ENCODE measurements at regions not wholly inside any gene's neighbourhood (a gene's known extent, or its start where the extent isn't known, plus 50 kb on each side); places are given as distances from the start of the nearest gene placed in this dataset.

GRCh38 chr3:170751899-170752293 lies 118.1 kb downstream of the RPL22L1 start:
- no peaks in the 10 kb centered on the region for H3K36me3 Mint-ChIP-seq (ENCODE audit: low read depth)
- H3K27ac Mint-ChIP-seq: no peak overlapping the region
- H3K9me3 Mint-ChIP-seq: no peaks in the 10 kb centered on the region
- H3K4me1 Mint-ChIP-seq (ENCODE audit: low read depth): no peaks in the 10 kb centered on the region
- peaks cover 56% of the 10 kb centered on the region for H3K27me3 Mint-ChIP-seq
- H3K4me3 Mint-ChIP-seq: no peak overlapping the region

GRCh38 chr3:170751083-170751898 lies 118.7 kb downstream of the RPL22L1 start:
- no peak overlapping the region for H3K27ac Mint-ChIP-seq
- H3K9me3 Mint-ChIP-seq: no peaks in the 10 kb centered on the region
- no peaks in the 10 kb centered on the region for H3K4me1 Mint-ChIP-seq (ENCODE audit: low read depth)
- no peak overlapping the region for H3K4me3 Mint-ChIP-seq
- H3K27me3 Mint-ChIP-seq: peaks cover 62% of the 10 kb centered on the region
- H3K36me3 Mint-ChIP-seq (ENCODE audit: low read depth): no peaks in the 10 kb centered on the region

GRCh38 chr3:170750478-170750830 lies 119.5 kb downstream of the RPL22L1 start:
- Mint-ChIP-seq H3K27me3 (peaks cover 70% of the 10 kb centered on the region), H3K4me1 (ENCODE audit: low read depth) (no peaks in the 10 kb centered on the region), H3K36me3 (ENCODE audit: low read depth) (no peaks in the 10 kb centered on the region), H3K9me3 (no peaks in the 10 kb centered on the region), H3K4me3 (no peak overlapping the region), H3K27ac (no peak overlapping the region)

- peaks cover 70% of the 10 kb centered on the region for H3K27me3 Mint-ChIP-seq
Measured at GRCh38 chr3:170749765-170750477, 120.1 kb downstream of the RPL22L1 start.

GRCh38 chr3:170749185-170749584 lies 120.8 kb downstream of the RPL22L1 start:
- H3K4me1 Mint-ChIP-seq (ENCODE audit: low read depth): no peaks in the 10 kb centered on the region

More at GRCh38 chr3:170749765-170750477, 120.1 kb downstream of the RPL22L1 start:
- Mint-ChIP-seq H3K27ac (no peak overlapping the region), H3K36me3 (ENCODE audit: low read depth) (no peaks in the 10 kb centered on the region), H3K4me1 (ENCODE audit: low read depth) (no peaks in the 10 kb centered on the region), H3K4me3 (no peak overlapping the region), H3K9me3 (no peaks in the 10 kb centered on the region)

GRCh38 chr3:170746175-170746942 lies 123.6 kb downstream of the RPL22L1 start:
- H3K36me3 Mint-ChIP-seq (ENCODE audit: low read depth): no peaks in the 10 kb centered on the region
- no peaks in the 10 kb centered on the region for H3K9me3 Mint-ChIP-seq
- no peak overlapping the region for H3K4me3 Mint-ChIP-seq
- no peaks in the 10 kb centered on the region for H3K4me1 Mint-ChIP-seq (ENCODE audit: low read depth)
- peaks cover 50% of the 10 kb centered on the region for H3K27me3 Mint-ChIP-seq
- H3K27ac Mint-ChIP-seq: no peak overlapping the region

More at GRCh38 chr3:170749185-170749584, 120.8 kb downstream of the RPL22L1 start:
- Mint-ChIP-seq H3K27ac (no peak overlapping the region), H3K36me3 (ENCODE audit: low read depth) (no peaks in the 10 kb centered on the region), H3K27me3 (peaks cover 66% of the 10 kb centered on the region), H3K4me3 (no peak overlapping the region), H3K9me3 (no peaks in the 10 kb centered on the region)

- Mint-ChIP-seq H3K4me3 (no peak overlapping the region), H3K27ac (no peak overlapping the region), H3K36me3 (ENCODE audit: low read depth) (no peaks in the 10 kb centered on the region), H3K27me3 (peaks cover 43% of the 10 kb centered on the region), H3K9me3 (no peaks in the 10 kb centered on the region), H3K4me1 (ENCODE audit: low read depth) (no peaks in the 10 kb centered on the region)
Measured at GRCh38 chr3:170745211-170745718, 124.7 kb downstream of the RPL22L1 start.

GRCh38 chr3:170741756-170742529 lies 128.1 kb downstream of the RPL22L1 start:
- H3K4me3 Mint-ChIP-seq: no peak overlapping the region

GRCh38 chr3:170740726-170741591 lies 129.0 kb downstream of the RPL22L1 start:
- Mint-ChIP-seq H3K4me1 (ENCODE audit: low read depth) (no peaks in the 10 kb centered on the region), H3K27ac (no peak overlapping the region), H3K9me3 (no peaks in the 10 kb centered on the region), H3K36me3 (ENCODE audit: low read depth) (no peaks in the 10 kb centered on the region), H3K4me3 (no peak overlapping the region), H3K27me3 (peaks cover 23% of the 10 kb centered on the region)

More at GRCh38 chr3:170741756-170742529, 128.1 kb downstream of the RPL22L1 start:
- no peaks in the 10 kb centered on the region for H3K9me3 Mint-ChIP-seq
- no peak overlapping the region for H3K27ac Mint-ChIP-seq
- no peaks in the 10 kb centered on the region for H3K36me3 Mint-ChIP-seq (ENCODE audit: low read depth)
- peaks cover 24% of the 10 kb centered on the region for H3K27me3 Mint-ChIP-seq
- no peaks in the 10 kb centered on the region for H3K4me1 Mint-ChIP-seq (ENCODE audit: low read depth)

GRCh38 chr3:170740285-170740684 lies 129.7 kb downstream of the RPL22L1 start:
- Mint-ChIP-seq H3K27me3 (peaks cover 19% of the 10 kb centered on the region), H3K27ac (no peak overlapping the region), H3K4me3 (no peak overlapping the region), H3K9me3 (no peaks in the 10 kb centered on the region), H3K4me1 (ENCODE audit: low read depth) (no peaks in the 10 kb centered on the region), H3K36me3 (ENCODE audit: low read depth) (no peaks in the 10 kb centered on the region)

GRCh38 chr3:170739410-170739809 lies 130.6 kb downstream of the RPL22L1 start:
- Mint-ChIP-seq H3K36me3 (ENCODE audit: low read depth) (no peaks in the 10 kb centered on the region), H3K27me3 (peaks cover 22% of the 10 kb centered on the region), H3K27ac (no peak overlapping the region), H3K4me1 (ENCODE audit: low read depth) (no peaks in the 10 kb centered on the region), H3K9me3 (no peaks in the 10 kb centered on the region), H3K4me3 (no peak overlapping the region)

GRCh38 chr3:170738766-170739165 lies 131.2 kb downstream of the RPL22L1 start:
- H3K36me3 Mint-ChIP-seq (ENCODE audit: low read depth): no peaks in the 10 kb centered on the region
- H3K4me3 Mint-ChIP-seq: no peak overlapping the region
- no peaks in the 10 kb centered on the region for H3K4me1 Mint-ChIP-seq (ENCODE audit: low read depth)
- H3K9me3 Mint-ChIP-seq: no peaks in the 10 kb centered on the region
- no peak overlapping the region for H3K27ac Mint-ChIP-seq
- peaks cover 22% of the 10 kb centered on the region for H3K27me3 Mint-ChIP-seq

- Mint-ChIP-seq H3K9me3 (no peaks in the 10 kb centered on the region), H3K27ac (no peak overlapping the region), H3K4me3 (no peak overlapping the region), H3K36me3 (ENCODE audit: low read depth) (no peaks in the 10 kb centered on the region), H3K4me1 (ENCODE audit: low read depth) (no peaks in the 10 kb centered on the region), H3K27me3 (peaks cover 26% of the 10 kb centered on the region)
Measured at GRCh38 chr3:170737498-170738162, 132.4 kb downstream of the RPL22L1 start.

All from stimulated activated naive CD8-positive, alpha-beta T cell treated with anti-CD3 and anti-CD28 coated beads, Interleukin-15, Interleukin-2, amounts not matched to agents 100 ng/mL and 50 ng/mL, for 24 hours (primary cell).